ENCODE measurements at regions not wholly inside any gene's neighbourhood (a gene's known extent, or its start where the extent isn't known, plus 50 kb on each side); places are given as distances from the start of the nearest gene placed in this dataset.

- TF ChIP-seq CTCF (IDR thresholded peaks at IDR 0.05; ENCODE audit: borderline replicate concordance, extremely low read depth, low read length, poor library complexity, severe bottlenecking) = no peak
- no peak for TF ChIP-seq EZH2 (IDR thresholded peaks at IDR 0.05; ENCODE audit: borderline replicate concordance, low read depth, low read length, severe bottlenecking)
Observed at GRCh38 chr14:84804468-84804867, 725.5 kb upstream of the FLRT2 start.

Measured in DND-41 (cell line).